ENCODE measurements at regions not wholly inside any gene's neighbourhood (a gene's known extent, or its start where the extent isn't known, plus 50 kb on each side); places are given as distances from the start of the nearest gene placed in this dataset.

GRCh38 chr10:28188526-28188925, 114.3 kb downstream of the MPP7 start:
- Histone ChIP-seq H3K27me3 (replicated peaks) (no peaks in the 10 kb centered on the region), H3K27ac (no peak overlapping the region), H3K4me3 (ENCODE audit: low read depth, low read length) (no peak overlapping the region), H3K36me3 (replicated peaks) (no peaks in the 10 kb centered on the region)
- DNase-seq = no peak
- in situ Hi-C loops (cut with HindIII; ENCODE audit: low pct_ligation_motif_present, low sequenced_read_pairs) = no loop called here
- TF ChIP-seq, protein P1, sequence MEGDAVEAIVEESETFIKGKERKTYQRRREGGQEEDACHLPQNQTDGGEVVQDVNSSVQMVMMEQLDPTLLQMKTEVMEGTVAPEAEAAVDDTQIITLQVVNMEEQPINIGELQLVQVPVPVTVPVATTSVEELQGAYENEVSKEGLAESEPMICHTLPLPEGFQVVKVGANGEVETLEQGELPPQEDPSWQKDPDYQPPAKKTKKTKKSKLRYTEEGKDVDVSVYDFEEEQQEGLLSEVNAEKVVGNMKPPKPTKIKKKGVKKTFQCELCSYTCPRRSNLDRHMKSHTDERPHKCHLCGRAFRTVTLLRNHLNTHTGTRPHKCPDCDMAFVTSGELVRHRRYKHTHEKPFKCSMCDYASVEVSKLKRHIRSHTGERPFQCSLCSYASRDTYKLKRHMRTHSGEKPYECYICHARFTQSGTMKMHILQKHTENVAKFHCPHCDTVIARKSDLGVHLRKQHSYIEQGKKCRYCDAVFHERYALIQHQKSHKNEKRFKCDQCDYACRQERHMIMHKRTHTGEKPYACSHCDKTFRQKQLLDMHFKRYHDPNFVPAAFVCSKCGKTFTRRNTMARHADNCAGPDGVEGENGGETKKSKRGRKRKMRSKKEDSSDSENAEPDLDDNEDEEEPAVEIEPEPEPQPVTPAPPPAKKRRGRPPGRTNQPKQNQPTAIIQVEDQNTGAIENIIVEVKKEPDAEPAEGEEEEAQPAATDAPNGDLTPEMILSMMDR (IDR thresholded peaks at IDR 0.05; ENCODE audit: low read depth, low read length, missing control alignments) = no peak

DNA sequence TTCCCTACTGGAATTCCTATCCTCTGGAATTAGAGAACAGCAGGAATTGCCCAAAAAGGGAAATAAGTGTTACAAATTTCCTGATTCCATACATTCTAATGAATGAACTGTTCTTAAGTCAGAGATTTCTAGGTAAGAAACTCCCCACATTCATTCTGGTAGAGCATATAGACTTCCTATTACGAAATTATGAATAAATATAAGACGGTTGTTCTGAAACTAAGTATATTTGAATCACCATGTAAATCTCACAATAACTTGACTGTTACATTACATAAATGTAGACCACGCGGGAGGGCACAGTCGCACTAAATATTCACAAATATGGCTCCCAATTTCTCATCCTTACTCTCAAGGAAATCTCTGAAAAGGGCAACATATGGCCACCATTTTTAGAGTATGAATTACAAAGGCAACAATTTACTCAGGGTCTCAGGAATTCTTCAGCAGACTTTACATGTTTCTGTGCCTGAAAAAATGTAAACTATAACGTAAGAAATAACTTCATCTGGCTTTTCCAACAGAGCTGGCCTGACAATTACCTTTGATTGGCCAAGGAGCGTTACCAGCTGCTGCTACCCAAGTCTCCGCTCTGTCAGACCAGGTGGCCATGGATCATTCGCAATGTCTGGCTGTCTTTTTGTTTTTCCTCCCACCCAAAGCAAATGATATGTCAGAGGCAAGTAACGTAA, 115.8 kb downstream of the MPP7 start:
- in situ Hi-C loops (cut with HindIII; ENCODE audit: low pct_ligation_motif_present, low sequenced_read_pairs) = no loop called here
- Histone ChIP-seq H3K36me3 (replicated peaks) (no peaks in the 10 kb centered on the region), H3K4me3 (ENCODE audit: low read depth, low read length) (no peak overlapping the region), H3K27me3 (replicated peaks) (no peaks in the 10 kb centered on the region), H3K27ac (no peak overlapping the region)
- TF ChIP-seq, protein P1 (IDR thresholded peaks at IDR 0.05; ENCODE audit: low read depth, low read length, missing control alignments) = no peak
- DNase-seq = no peak

DNA sequence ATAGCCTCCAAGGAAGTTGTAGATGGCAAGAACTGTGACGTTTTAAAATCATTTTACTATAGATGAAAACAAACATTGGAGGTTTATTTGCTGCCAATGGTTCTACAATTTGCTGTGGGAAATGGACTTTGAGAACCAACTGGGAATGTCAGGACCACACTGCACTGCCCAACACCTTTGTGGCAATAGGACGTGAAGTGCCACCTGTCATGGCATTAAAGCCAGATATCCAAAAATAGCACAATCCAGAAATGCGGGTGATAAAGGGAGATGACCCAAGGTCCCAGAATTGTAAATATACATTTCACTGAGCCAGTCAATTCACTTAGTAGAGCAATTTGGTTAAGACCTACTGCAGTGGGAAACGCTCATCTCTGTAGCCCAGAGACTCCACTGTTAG, 116.4 kb downstream of the MPP7 start:
- no peak overlapping the region for H3K27ac ChIP-seq
- no peaks in the 10 kb centered on the region for H3K36me3 ChIP-seq (replicated peaks)
- no peak for DNase-seq
- in situ Hi-C loops (cut with HindIII; ENCODE audit: low pct_ligation_motif_present, low sequenced_read_pairs) = no loop called here
- no peaks in the 10 kb centered on the region for H3K27me3 ChIP-seq (replicated peaks)
- H3K4me3 ChIP-seq (ENCODE audit: low read depth, low read length) = no peak overlapping the region
- TF ChIP-seq, protein P1 (IDR thresholded peaks at IDR 0.05; ENCODE audit: low read depth, low read length, missing control alignments) = no peak

DNA sequence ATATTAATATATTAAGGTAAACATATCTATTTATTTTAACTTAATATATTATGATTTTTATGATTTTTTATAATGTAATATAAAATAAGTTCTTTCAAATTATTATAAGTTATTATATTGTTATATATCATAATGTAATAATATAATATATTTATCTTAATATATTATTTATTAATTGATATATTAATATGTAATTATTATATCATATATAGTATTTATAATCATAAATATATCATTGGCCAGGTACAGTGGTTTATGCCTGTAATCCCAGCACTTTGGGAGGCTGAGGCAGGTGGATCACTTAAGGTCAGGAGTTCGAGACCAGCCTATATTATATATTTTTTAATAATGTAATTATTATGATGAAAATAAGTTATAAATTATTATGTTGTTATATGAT, 118.1 kb downstream of the MPP7 start:
- H3K36me3 ChIP-seq (replicated peaks) = no peaks in the 10 kb centered on the region
- DNase-seq = no peak
- no peak overlapping the region for H3K4me3 ChIP-seq (ENCODE audit: low read depth, low read length)
- H3K27me3 ChIP-seq (replicated peaks) = no peaks in the 10 kb centered on the region
- TF ChIP-seq, protein P1 (IDR thresholded peaks at IDR 0.05; ENCODE audit: low read depth, low read length, missing control alignments) = no peak
- H3K27ac ChIP-seq = no peak overlapping the region
- in situ Hi-C loops (cut with HindIII; ENCODE audit: low pct_ligation_motif_present, low sequenced_read_pairs) = no loop called here

- H3K4me3 ChIP-seq (ENCODE audit: low read depth, low read length) = no peak overlapping the region
- TF ChIP-seq, protein P1 (IDR thresholded peaks at IDR 0.05; ENCODE audit: low read depth, low read length, missing control alignments) = no peak
- H3K27me3 ChIP-seq (replicated peaks) = no peaks in the 10 kb centered on the region
- H3K27ac ChIP-seq = no peak overlapping the region
- in situ Hi-C loops (cut with HindIII; ENCODE audit: low pct_ligation_motif_present, low sequenced_read_pairs) = no loop called here
- no peaks in the 10 kb centered on the region for H3K36me3 ChIP-seq (replicated peaks)
- DNase-seq = no peak
These were observed 121.3 kb downstream of the MPP7 start for GRCh38 chr10:28181478-28182096.
